Left ventricle myocardium inferior (tissue), 1 donor: ENCODE measurements at regions not wholly inside any gene's neighbourhood (a gene's known extent, or its start where the extent isn't known, plus 50 kb on each side); places are given as distances from the start of the nearest gene placed in this dataset.

Source experiments
- DNase-seq: peaks from one replicate; pipeline ENCODE4 v3.0.0-alpha.2; 2020
- H3K27ac ChIP-seq: fragments of 200-600 bp; replicated peaks from 2 replicates; pipeline ENCODE4 v1.8.0; 2021
- H3K27me3 ChIP-seq: fragments of 200-600 bp; 2 replicates; pipeline ENCODE4 v1.8.0; 2021; ENCODE audit warnings: low read depth
- H3K36me3 ChIP-seq: fragments of 200-600 bp; 2 replicates; pipeline ENCODE4 v1.8.0; 2021
- H3K4me1 ChIP-seq: fragments of 200-600 bp; 2 replicates; pipeline ENCODE4 v1.8.0; 2021
- H3K4me3 ChIP-seq: fragments of 200-600 bp; 2 replicates; pipeline ENCODE4 v1.8.0; 2021; ENCODE audit warnings: mild to moderate bottlenecking, moderate library complexity
- H3K9me3 ChIP-seq: fragments of 200-600 bp; replicated peaks from 2 replicates; pipeline ENCODE4 v1.8.0; 2021
- intact Hi-C: fragments of 100-400 bp; cut with micrococcal nuclease; formaldehyde crosslinking; loops from one replicate; pipeline ENCODE4 v1.11.0; 2022
- TF ChIP-seq, protein P1 (sequence below): fragments of 200-600 bp; IDR thresholded peaks from 2 replicates; pipeline ENCODE4 v1.8.0; 2021; ENCODE audit warnings: antibody characterized with exemption, mild to moderate bottlenecking, borderline replicate concordance
- donor health status: DM: no; HTN: yes; CAD: no; lungs with severe emphysema.

DNA sequence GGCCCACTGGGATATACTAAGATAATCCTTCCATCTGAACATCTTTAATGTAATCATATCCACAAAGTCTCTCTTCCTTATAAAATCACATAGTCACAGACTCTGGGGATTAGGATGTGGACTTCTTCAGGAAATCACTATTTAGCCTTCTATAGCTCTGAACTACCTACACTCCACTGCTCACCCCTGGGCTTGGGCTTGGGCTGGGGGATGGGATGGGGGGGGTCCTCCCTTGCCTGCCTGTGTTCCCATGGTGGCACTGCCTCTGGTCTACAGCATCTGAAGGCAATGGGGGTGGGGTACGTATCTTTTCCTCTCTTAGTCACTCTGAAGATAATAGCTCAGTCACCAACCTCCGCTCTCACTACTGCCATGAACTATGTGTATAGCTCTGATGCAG lies 67.8 kb upstream of the SERTM1 start:
- no peak overlapping the region for H3K4me3 ChIP-seq
- intact Hi-C loops: no loop called here
- H3K9me3 ChIP-seq: no peaks in the 10 kb centered on the region
- H3K36me3 ChIP-seq: no peaks in the 10 kb centered on the region
- H3K27ac ChIP-seq: no peak overlapping the region
- H3K27me3 ChIP-seq: no peaks in the 10 kb centered on the region
- TF ChIP-seq, protein P1, sequence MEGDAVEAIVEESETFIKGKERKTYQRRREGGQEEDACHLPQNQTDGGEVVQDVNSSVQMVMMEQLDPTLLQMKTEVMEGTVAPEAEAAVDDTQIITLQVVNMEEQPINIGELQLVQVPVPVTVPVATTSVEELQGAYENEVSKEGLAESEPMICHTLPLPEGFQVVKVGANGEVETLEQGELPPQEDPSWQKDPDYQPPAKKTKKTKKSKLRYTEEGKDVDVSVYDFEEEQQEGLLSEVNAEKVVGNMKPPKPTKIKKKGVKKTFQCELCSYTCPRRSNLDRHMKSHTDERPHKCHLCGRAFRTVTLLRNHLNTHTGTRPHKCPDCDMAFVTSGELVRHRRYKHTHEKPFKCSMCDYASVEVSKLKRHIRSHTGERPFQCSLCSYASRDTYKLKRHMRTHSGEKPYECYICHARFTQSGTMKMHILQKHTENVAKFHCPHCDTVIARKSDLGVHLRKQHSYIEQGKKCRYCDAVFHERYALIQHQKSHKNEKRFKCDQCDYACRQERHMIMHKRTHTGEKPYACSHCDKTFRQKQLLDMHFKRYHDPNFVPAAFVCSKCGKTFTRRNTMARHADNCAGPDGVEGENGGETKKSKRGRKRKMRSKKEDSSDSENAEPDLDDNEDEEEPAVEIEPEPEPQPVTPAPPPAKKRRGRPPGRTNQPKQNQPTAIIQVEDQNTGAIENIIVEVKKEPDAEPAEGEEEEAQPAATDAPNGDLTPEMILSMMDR: no peak
- DNase-seq: no peak
- H3K4me1 ChIP-seq: peaks cover 6% of the 10 kb centered on the region

DNA sequence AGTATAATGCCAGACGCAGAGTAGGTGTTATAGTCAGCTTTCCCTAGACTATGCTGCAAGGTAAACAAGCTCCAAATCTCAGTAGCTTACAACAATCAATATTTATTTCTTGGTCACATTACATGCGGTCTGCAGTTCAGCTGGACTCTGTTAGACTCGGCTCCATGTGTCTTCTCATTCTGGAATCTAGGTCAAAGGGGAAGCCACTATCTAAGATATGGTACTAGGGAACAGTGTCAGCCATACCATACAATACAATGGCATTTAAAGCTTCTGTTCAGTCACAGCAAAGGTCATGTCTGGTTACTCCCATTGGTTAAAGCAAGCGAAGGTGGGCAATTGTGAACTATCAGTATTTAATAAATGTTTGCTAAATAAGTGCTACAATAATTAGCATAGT lies 65.3 kb upstream of the SERTM1 start:
- TF ChIP-seq, protein P1: no peak
- Histone ChIP-seq H3K9me3 (no peaks in the 10 kb centered on the region), H3K27me3 (no peaks in the 10 kb centered on the region), H3K27ac (no peak overlapping the region), H3K4me1 (peaks cover 18% of the 10 kb centered on the region), H3K4me3 (no peak overlapping the region), H3K36me3 (no peaks in the 10 kb centered on the region)
- intact Hi-C loops: no loop called here
- DNase-seq: no peak

DNA sequence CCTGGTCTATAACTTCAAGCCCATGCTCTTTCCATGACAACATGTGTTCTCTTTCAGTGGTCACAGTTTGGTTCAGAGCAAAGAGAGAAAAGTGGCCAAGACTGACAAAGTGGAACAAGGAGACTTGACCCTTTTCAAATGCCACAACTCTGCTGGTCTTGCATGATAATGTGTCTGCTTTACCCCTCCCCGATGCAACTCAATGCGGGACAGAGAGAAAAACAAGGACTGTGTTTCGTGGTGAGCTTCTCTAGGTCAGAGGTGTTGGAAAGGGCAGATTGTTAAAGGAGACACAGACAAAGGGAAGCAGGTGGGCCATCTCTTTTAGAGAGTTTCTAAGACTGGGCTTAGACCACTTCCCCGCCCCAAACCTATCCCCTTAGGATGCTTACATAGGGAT lies 61.6 kb upstream of the SERTM1 start:
- TF ChIP-seq, protein P1: no peak
- Histone ChIP-seq H3K36me3 (no peaks in the 10 kb centered on the region), H3K4me1 (peaks cover 22% of the 10 kb centered on the region), H3K9me3 (no peaks in the 10 kb centered on the region), H3K27me3 (no peaks in the 10 kb centered on the region), H3K4me3 (no peak overlapping the region), H3K27ac (no peak overlapping the region)
- DNase-seq: no peak
- intact Hi-C loops: no loop called here

DNA sequence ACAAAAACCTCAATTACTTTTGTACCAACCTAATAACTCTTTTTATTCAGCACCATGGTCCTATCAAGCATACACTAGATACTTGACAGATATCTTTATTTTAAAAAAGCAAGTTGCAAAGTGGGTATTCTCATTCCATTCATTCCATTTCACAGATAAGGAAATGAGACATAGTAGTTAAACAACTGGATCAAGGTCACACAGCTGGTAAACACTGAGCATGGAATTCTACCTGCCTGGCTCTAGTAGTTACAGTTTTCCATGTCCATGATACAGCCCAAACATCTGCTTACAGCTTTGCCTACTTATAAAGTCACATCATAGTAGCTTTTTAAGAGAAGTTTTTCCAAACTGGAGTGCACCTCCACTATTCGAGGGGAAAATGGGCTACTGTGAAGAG lies 57.1 kb upstream of the SERTM1 start:
- Histone ChIP-seq H3K36me3 (no peaks in the 10 kb centered on the region), H3K27me3 (no peaks in the 10 kb centered on the region), H3K4me1 (peaks cover 14% of the 10 kb centered on the region), H3K27ac (no peak overlapping the region), H3K4me3 (no peak overlapping the region), H3K9me3 (peaks cover 4% of the 10 kb centered on the region)
- no peak for DNase-seq
- TF ChIP-seq, protein P1: no peak
- intact Hi-C loops: no loop called here

DNA sequence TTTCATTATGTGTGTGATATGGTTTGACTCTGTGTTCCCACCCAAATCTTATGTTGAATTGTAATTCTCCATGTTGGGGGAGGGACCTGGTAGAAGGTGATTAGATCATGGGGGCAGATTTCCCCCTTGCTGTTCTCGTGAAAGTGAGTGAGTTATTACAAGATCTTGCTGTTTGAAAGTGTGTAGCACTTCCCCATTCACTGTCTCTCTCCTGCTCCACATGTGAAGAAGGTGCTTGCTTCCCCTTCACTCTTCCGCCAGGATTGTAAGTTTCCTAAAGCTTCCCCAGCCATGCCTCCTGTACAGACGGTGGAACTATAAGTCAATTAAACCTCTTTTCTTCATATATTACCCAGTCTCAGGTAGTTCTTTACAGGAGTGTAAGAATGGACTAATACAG lies 54.3 kb upstream of the SERTM1 start:
- Histone ChIP-seq H3K36me3 (no peaks in the 10 kb centered on the region), H3K27me3 (no peaks in the 10 kb centered on the region), H3K27ac (no peak overlapping the region), H3K4me1 (no peaks in the 10 kb centered on the region), H3K9me3 (peaks cover 4% of the 10 kb centered on the region), H3K4me3 (no peak overlapping the region)
- TF ChIP-seq, protein P1: no peak
- DNase-seq: no peak
- intact Hi-C loops: no loop called here
